ENCODE measurements at regions not wholly inside any gene's neighbourhood (a gene's known extent, or its start where the extent isn't known, plus 50 kb on each side); places are given as distances from the start of the nearest gene placed in this dataset.

- no peak for DNase-seq (ENCODE audit: low read depth)
- H3K4me3 ChIP-seq (ENCODE audit: low read depth, low read length) = no peak overlapping the region
- TF ChIP-seq CTCF (IDR thresholded peaks at IDR 0.05; ENCODE audit: insufficient read depth, low read length) = no peak
Measured at GRCh38 chr1:82494117-82494516, 693.4 kb downstream of the ADGRL2 start.

- H3K4me3 ChIP-seq (ENCODE audit: low read depth, low read length) = no peak overlapping the region
- no peak for TF ChIP-seq CTCF (IDR thresholded peaks at IDR 0.05; ENCODE audit: insufficient read depth, low read length)
- DNase-seq (ENCODE audit: low read depth) = no peak
Measured at GRCh38 chr1:82492159-82492558, 691.4 kb downstream of the ADGRL2 start.

DNA sequence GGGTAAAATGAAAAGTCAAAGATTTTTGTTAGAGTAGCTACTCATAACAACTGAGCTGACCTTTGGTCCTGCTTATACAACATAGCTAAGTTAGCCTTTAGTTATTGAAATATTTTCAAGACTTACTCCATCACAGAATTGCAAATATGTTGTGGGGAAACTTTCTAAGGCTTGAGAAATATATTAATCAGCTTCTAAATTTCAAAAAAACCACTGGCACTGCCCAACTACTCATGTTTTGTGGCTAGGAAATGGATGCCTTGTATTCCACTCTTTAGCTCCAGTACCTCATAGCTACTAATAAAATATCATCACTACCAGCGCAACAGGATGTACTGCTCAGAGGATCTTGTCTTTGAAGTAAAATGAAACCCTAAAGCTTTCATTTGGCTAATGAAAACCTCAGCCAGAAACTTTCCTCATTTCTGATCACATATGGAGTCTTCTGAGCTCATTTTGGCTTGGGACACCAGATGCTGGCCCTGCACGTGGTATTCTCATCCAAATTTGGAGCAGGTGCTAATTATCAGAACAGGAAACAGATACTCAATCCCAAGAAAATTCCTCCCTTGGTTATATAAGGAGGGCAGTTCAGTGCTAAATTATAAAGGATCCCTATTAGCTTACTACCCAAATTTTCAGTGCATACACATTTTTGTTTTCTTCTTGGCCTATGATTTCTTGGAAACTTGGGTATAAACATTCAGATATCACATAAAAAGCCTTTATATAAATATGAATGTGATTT, 690.7 kb downstream of the ADGRL2 start:
- peak; percentile 12 for DNase-seq (ENCODE audit: low read depth)
- no peak for TF ChIP-seq CTCF (IDR thresholded peaks at IDR 0.05; ENCODE audit: insufficient read depth, low read length)

GRCh38 chr1:82487778-82488177, 687.0 kb downstream of the ADGRL2 start:
- no peak overlapping the region for H3K4me3 ChIP-seq (ENCODE audit: low read depth, low read length)
- TF ChIP-seq CTCF (IDR thresholded peaks at IDR 0.05; ENCODE audit: insufficient read depth, low read length) = no peak
- DNase-seq (ENCODE audit: low read depth) = no peak

More for the DNA sequence above, 690.7 kb downstream of the ADGRL2 start:
- H3K4me3 ChIP-seq (ENCODE audit: low read depth, low read length) = no peak overlapping the region

DNA sequence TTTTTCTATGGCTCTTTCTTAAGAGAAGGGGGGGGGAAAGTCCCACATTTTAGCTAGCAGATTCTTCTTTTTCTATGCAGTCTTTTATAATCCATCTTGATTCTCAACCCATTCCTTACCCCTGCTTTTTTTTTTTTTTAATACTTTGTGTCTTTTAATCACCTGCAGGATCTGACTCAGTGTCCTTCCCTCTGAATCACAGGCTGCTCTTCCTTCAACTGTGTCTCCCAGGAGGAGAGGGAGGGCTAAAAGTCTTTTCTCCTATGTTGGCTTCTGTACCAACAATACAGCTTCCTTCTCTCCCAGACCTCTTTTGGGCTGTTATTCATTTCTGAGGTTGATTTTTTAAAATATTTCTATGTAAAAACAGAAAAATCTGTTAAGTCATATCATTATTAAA, 686.2 kb downstream of the ADGRL2 start:
- no peak for TF ChIP-seq CTCF (IDR thresholded peaks at IDR 0.05; ENCODE audit: insufficient read depth, low read length)
- no peak for DNase-seq (ENCODE audit: low read depth)
- no peak overlapping the region for H3K4me3 ChIP-seq (ENCODE audit: low read depth, low read length)

- no peak overlapping the region for H3K4me3 ChIP-seq (ENCODE audit: low read depth, low read length)
- TF ChIP-seq CTCF (IDR thresholded peaks at IDR 0.05; ENCODE audit: insufficient read depth, low read length) = no peak
- peak; percentile 8 for DNase-seq (ENCODE audit: low read depth)
Measured at GRCh38 chr1:82486468-82486867, 685.7 kb downstream of the ADGRL2 start.
